Suprapubic skin (tissue), 4 donors: ENCODE measurements at regions not wholly inside any gene's neighbourhood (a gene's known extent, or its start where the extent isn't known, plus 50 kb on each side); places are given as distances from the start of the nearest gene placed in this dataset.

Experiments
- DNase-seq, 2 donors: peaks; one replicate each; pipeline ENCODE4 v3.0.0-alpha.2; 2019; ENCODE audit warnings: low spot score in 2 of 2
- H3K27ac ChIP-seq: fragments of 200-600 bp; sonication (generic); one replicate; pipeline ENCODE4 v1.5.1; 2019
- H3K27me3 ChIP-seq: fragments of 200-600 bp; sonication (generic); one replicate; pipeline ENCODE4 v1.5.1; 2019
- H3K36me3 ChIP-seq: fragments of 200-600 bp; sonication (generic); one replicate; pipeline ENCODE4 v1.5.1; 2019
- H3K4me1 ChIP-seq: fragments of 200-600 bp; sonication (generic); one replicate; pipeline ENCODE4 v1.5.1; 2019
- H3K4me3 ChIP-seq: fragments of 200-600 bp; sonication (generic); one replicate; pipeline ENCODE4 v1.5.1; 2019; ENCODE audit warnings: mild to moderate bottlenecking
- H3K9me3 ChIP-seq: fragments of 200-600 bp; sonication (generic); one replicate; pipeline ENCODE4 v1.5.1; 2019
- EP300 ChIP-seq: sonication (generic); formaldehyde crosslinking; IDR thresholded peaks from one replicate; pipeline ENCODE4 v1.6.1; 2017; ENCODE audit warnings: antibody characterized with exemption
- POLR2A ChIP-seq, 2 donors: fragments of 450-650 bp; IDR thresholded peaks; one replicate each; pipeline ENCODE4 v1.6.1; 2017; ENCODE audit warnings: antibody characterized with exemption in 2 of 2, mild to moderate bottlenecking in 2 of 2, moderate library complexity in 2 of 2
- POLR2AphosphoS5 ChIP-seq, 3 donors: sonication (generic); formaldehyde crosslinking; IDR thresholded peaks; one replicate each; pipeline ENCODE4 v1.6.1; 2017; ENCODE audit warnings: antibody characterized with exemption in 3 of 3
- WGBS: methylation state at CpG from one replicate; pipeline ENCODE4 v1.1.5; 2018; 5-methylcytosine and 5-hydroxymethylcytosine counted together
- TF ChIP-seq, protein P1 (sequence below), 2 donors: fragments of 200-600 bp in 1 of 2; fragments of 450-650 bp in 1 of 2; sonication (generic) in 1 of 2; IDR thresholded peaks; one replicate each; pipeline ENCODE4 v1.5.1; 2016 to 2019; ENCODE audit warnings: antibody characterized with exemption in 2 of 2, mild to moderate bottlenecking in 1 of 2, moderate library complexity in 1 of 2

GRCh38 chr9:97747201-97747965, 50.2 kb upstream of the XPA start:
- Histone ChIP-seq H3K27ac (no peak overlapping the region), H3K4me3 (no peak overlapping the region), H3K4me1 (no peaks in the 10 kb centered on the region), H3K9me3 (no peaks in the 10 kb centered on the region), H3K27me3 (peaks cover 6% of the 10 kb centered on the region), H3K36me3 (no peaks in the 10 kb centered on the region)
- 74% methylated on average over 2 of the region's 4 CpGs for WGBS
- no peak for DNase-seq
- TF ChIP-seq POLR2A (IDR thresholded peaks at IDR 0.05) (no peak), EP300 (no peak), POLR2AphosphoS5 (IDR thresholded peaks at IDR 0.05) (no peak)
- TF ChIP-seq, protein P1, sequence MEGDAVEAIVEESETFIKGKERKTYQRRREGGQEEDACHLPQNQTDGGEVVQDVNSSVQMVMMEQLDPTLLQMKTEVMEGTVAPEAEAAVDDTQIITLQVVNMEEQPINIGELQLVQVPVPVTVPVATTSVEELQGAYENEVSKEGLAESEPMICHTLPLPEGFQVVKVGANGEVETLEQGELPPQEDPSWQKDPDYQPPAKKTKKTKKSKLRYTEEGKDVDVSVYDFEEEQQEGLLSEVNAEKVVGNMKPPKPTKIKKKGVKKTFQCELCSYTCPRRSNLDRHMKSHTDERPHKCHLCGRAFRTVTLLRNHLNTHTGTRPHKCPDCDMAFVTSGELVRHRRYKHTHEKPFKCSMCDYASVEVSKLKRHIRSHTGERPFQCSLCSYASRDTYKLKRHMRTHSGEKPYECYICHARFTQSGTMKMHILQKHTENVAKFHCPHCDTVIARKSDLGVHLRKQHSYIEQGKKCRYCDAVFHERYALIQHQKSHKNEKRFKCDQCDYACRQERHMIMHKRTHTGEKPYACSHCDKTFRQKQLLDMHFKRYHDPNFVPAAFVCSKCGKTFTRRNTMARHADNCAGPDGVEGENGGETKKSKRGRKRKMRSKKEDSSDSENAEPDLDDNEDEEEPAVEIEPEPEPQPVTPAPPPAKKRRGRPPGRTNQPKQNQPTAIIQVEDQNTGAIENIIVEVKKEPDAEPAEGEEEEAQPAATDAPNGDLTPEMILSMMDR (IDR thresholded peaks at IDR 0.05), result no peak

GRCh38 chr9:97748525-97748924, 51.4 kb upstream of the XPA start:
- no peaks in the 10 kb centered on the region for H3K4me1 ChIP-seq

DNA sequence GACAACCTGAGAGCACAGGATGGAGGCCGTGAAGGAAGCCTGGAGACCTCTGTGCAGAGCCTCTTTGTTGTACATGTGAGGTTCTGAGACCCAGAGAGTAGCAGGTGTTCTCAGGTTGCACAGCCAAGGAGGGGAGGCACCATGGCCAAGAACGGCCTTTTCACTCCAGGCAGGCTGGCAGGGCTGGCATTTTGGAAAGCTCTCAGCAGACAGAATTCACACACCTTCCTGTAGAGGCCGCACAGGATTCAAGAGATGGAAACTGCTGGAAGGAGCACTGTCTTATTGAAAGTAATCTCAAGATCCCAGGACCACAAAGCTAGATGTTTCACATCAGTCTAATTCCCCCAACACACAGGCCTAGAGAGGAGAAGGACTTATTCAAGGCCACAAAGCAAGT, 52.8 kb upstream of the XPA start:
- Histone ChIP-seq H3K4me1 (no peaks in the 10 kb centered on the region), H3K4me3 (no peak overlapping the region), H3K27me3 (peaks cover 6% of the 10 kb centered on the region), H3K9me3 (no peaks in the 10 kb centered on the region), H3K36me3 (no peaks in the 10 kb centered on the region), H3K27ac (no peak overlapping the region)
- no peak for DNase-seq
- TF ChIP-seq, protein P1 (IDR thresholded peaks at IDR 0.05), result no peak
- TF ChIP-seq EP300 (no peak), POLR2A (IDR thresholded peaks at IDR 0.05) (no peak), POLR2AphosphoS5 (IDR thresholded peaks at IDR 0.05) (no peak)
- 59% methylated on average over 3 of the region's 3 CpGs for WGBS

More at GRCh38 chr9:97748525-97748924, 51.4 kb upstream of the XPA start:
- TF ChIP-seq POLR2AphosphoS5 (IDR thresholded peaks at IDR 0.05), result no peak
- no peak for TF ChIP-seq POLR2A (IDR thresholded peaks at IDR 0.05)
- TF ChIP-seq, protein P1 (IDR thresholded peaks at IDR 0.05), result no peak
- no peak for TF ChIP-seq EP300
- Histone ChIP-seq H3K9me3 (no peaks in the 10 kb centered on the region), H3K27ac (no peak overlapping the region), H3K27me3 (peaks cover 6% of the 10 kb centered on the region), H3K36me3 (no peaks in the 10 kb centered on the region), H3K4me3 (no peak overlapping the region)
- DNase-seq, result no peak
- WGBS, result 22% methylated on average over 1 of the region's 1 CpG

DNA sequence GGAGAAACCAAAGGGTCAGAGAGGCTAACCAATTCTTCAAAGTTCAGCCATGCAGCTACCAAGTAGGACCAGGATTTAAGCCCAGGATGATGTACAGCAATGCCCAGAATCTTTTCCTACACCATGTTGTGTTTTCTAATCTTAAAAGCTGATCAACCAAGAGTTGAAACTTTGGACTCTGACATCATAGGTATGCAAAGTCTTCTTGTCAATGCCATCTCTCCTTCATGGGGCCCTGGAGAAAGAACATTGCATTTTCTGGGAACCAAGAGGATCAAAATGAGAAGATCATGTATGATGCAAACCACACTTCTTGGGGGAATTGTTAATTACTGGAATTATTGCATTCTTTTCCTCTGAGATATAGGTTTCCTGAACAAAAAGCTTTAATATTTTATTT, 54.4 kb upstream of the XPA start:
- Histone ChIP-seq H3K4me3 (no peak overlapping the region), H3K27ac (no peak overlapping the region), H3K4me1 (no peaks in the 10 kb centered on the region), H3K36me3 (no peaks in the 10 kb centered on the region), H3K9me3 (no peaks in the 10 kb centered on the region), H3K27me3 (no peaks in the 10 kb centered on the region)
- TF ChIP-seq, protein P1 (IDR thresholded peaks at IDR 0.05), result no peak
- TF ChIP-seq POLR2AphosphoS5 (IDR thresholded peaks at IDR 0.05) (no peak), EP300 (no peak), POLR2A (IDR thresholded peaks at IDR 0.05) (no peak)
- DNase-seq, result no peak

- Histone ChIP-seq H3K27me3 (no peaks in the 10 kb centered on the region), H3K4me3 (no peak overlapping the region), H3K9me3 (no peaks in the 10 kb centered on the region), H3K36me3 (no peaks in the 10 kb centered on the region), H3K27ac (no peak overlapping the region), H3K4me1 (no peaks in the 10 kb centered on the region)
- TF ChIP-seq, protein P1 (IDR thresholded peaks at IDR 0.05), result no peak
- TF ChIP-seq POLR2AphosphoS5 (IDR thresholded peaks at IDR 0.05) (no peak), EP300 (no peak), POLR2A (IDR thresholded peaks at IDR 0.05) (no peak)
- no peak for DNase-seq
- 86% methylated on average over 2 of the region's 2 CpGs for WGBS
Observed at GRCh38 chr9:97752274-97752673, 55.1 kb upstream of the XPA start.
